ENCODE measurements at regions not wholly inside any gene's neighbourhood (a gene's known extent, or its start where the extent isn't known, plus 50 kb on each side); places are given as distances from the start of the nearest gene placed in this dataset.

GRCh38 chrX:17206584-17206983 lies 168.4 kb upstream of the NHS start:
- DNase-seq = no peak

DNA sequence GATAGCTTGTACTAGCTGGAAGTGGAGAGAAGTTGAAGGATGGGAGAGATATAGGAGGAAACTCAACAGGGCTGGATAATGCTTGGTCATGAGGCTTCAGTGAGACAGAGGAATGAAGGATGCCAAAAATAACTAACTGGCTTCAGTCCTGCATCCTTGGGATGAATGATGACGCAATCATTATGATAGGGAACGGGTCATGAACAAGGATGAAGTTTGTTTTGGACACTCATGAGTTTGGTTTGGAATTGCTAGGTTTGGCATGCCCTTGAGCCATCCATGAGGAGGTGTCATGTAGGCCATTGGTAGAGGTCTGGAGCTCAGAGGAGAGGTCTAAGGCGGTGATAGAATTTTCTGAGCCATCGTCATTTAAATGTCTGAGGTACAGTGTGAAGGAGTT lies 160.0 kb upstream of the NHS start:
- no peak for DNase-seq

GRCh38 chrX:17226736-17227135 lies 148.3 kb upstream of the NHS start:
- no peak for DNase-seq

- no peak for DNase-seq
Observed at GRCh38 chrX:17237146-17237545, 137.9 kb upstream of the NHS start.

- DNase-seq = peak; percentile 70
Observed at GRCh38 chrX:17242470-17242869, 132.5 kb upstream of the NHS start.

DNA sequence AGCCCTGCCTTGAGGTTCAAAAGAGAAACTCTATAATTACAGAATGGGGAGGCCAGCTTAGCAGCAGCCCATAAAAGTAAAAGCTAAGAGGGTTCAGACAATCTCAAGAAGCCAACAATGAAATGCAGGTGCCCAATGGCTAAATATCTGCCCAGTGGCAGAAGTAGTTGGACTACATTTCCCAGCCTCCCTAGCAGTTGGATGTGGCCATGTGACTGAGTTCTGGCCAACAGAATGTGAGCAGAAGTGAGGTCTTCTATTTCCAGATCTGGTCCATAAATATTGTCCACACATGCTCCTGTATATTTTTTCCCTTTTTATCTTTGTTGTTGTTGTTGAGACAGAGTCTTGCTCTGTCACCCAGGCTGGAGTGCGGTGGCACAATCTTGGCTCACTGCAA lies 127.9 kb upstream of the NHS start:
- no peak for DNase-seq

DNA sequence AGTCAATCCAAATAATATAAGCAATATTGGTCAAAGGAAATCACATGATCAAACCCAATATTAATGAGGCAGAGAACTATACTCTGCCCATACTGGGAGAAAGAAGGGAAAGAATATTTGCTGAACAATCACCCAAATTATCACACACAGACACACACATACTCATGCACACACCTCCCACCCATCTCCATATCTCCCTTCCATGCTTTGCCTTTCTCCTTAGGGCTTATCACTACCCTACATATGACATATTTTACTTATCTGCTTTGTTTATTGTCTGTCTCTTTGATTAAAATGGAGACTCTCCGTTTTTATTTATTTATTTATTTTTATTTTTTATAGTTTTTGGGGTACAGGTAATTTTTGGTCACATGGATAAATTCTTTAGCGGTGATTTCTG lies 112.9 kb upstream of the NHS start:
- no peak for DNase-seq

- DNase-seq = no peak
Observed at GRCh38 chrX:17266136-17266535, 108.9 kb upstream of the NHS start.

DNA sequence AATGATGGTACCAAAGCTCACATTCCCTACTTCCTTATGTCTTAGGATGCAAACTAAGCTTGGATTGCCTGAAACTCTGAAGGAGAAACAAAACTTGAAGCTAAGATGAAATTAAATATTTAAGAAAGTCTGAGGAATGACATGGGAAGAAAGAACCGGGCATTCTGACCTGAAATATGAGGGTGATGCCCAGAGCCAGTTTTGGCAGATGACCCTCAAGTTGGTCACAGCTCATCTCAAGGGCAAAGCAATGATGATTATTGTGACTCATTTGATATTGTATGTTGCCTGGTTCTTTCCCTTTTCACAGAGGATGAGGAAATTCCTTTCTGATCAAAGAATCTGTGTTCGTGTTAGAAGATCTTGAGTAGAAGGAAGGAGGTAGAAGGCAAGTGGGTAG lies 96.0 kb upstream of the NHS start:
- DNase-seq = no peak

DNA sequence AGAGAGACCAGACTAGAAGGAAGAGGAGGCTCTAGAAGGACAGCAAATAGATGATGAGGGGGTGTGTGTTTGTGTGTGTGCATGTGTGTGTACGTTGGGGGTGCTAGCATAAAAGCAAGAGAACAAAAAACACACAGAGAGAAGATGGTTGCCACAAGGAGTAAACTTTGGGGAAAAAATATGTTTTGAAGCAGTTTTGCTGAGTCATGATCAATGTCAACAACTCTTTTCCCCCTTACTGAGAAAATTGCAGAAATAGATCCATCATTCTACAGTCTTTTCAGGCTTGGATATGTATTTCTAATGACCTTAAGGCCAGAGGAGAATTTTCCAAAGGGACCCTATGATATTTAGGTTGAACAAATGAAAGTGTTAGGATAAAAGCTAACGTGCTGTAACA lies 89.0 kb upstream of the NHS start:
- DNase-seq = no peak

GRCh38 chrX:17291171-17291900 lies 83.7 kb upstream of the NHS start:
- no peak for DNase-seq

- no peak for DNase-seq
Observed at GRCh38 chrX:17292111-17292527, 82.9 kb upstream of the NHS start.

DNA sequence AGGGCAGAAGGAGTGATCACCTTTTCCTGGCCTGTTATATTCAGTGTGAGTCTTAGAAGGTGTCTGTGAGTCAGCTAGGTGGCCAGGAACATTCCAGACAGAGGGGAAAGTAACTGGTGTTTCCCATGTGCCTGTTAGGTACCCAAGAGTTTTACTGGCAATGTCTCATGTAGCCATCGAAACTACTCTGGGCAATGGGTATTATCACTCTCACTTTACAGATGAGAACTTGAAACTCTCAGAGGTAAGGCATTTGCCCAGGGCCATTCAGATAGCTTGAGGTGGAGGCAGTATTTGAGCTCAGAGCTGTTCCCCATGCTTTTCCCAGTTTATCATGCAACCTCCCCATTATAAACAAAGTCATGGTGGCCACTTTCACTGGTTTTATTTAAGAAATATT lies 80.4 kb upstream of the NHS start:
- DNase-seq = no peak

- no peak for DNase-seq
Observed at GRCh38 chrX:17295791-17296190, 79.2 kb upstream of the NHS start.

DNA sequence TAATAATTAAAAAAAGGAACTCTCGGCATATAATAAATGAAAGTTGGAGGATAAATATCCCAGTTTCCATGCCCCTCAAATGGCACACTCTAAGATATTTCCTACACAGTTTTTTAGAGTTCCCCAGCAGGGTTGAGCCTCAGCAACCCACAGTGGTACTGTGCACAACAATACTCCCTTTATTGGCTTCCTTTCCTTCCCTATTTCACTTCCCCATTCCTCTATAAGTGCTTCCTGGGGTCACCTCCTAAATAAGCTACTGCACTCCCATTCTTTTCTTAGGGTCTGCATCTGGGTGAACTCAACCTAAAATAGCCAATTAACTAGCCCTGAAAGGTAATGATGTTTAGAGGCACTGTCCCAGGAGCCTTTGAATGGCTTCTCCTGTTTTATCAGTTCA lies 76.4 kb upstream of the NHS start:
- DNase-seq = no peak

GRCh38 chrX:17299206-17299605 lies 75.8 kb upstream of the NHS start:
- no peak for DNase-seq

DNA sequence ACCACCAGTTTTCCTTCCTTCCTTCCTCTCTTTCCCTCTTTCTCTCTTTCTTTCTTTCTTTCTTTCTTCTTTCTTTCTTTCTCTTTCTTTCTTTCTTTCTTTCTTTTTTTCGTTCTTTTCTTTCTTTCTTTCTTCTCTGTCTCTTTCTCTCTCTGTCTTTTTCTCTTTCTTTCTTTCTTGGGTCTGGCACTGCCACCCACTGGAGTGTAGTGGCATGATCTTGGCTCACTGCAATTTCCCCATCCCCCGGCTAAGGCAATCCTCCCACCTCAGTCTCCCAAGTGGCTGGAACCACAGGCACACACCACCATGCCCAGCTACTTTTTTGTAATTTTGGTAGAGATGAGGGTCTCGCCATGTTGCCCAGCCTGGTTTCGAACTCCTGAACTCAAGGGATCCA lies 51.6 kb upstream of the NHS start:
- DNase-seq = no peak
